ENCODE measurements at regions not wholly inside any gene's neighbourhood (a gene's known extent, or its start where the extent isn't known, plus 50 kb on each side); places are given as distances from the start of the nearest gene placed in this dataset.
A peak's percentile ranks its signal among the peaks of the same experiment; 100 is the strongest.

GRCh38 chr6:15076565-15076964 lies 169.3 kb upstream of the JARID2 start:
- TF ChIP-seq, protein P1, sequence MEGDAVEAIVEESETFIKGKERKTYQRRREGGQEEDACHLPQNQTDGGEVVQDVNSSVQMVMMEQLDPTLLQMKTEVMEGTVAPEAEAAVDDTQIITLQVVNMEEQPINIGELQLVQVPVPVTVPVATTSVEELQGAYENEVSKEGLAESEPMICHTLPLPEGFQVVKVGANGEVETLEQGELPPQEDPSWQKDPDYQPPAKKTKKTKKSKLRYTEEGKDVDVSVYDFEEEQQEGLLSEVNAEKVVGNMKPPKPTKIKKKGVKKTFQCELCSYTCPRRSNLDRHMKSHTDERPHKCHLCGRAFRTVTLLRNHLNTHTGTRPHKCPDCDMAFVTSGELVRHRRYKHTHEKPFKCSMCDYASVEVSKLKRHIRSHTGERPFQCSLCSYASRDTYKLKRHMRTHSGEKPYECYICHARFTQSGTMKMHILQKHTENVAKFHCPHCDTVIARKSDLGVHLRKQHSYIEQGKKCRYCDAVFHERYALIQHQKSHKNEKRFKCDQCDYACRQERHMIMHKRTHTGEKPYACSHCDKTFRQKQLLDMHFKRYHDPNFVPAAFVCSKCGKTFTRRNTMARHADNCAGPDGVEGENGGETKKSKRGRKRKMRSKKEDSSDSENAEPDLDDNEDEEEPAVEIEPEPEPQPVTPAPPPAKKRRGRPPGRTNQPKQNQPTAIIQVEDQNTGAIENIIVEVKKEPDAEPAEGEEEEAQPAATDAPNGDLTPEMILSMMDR (IDR thresholded peaks at IDR 0.05; ENCODE audit: insufficient read depth, low read length, poor library complexity, severe bottlenecking) = no peak
- Histone ChIP-seq H3K27me3 (ENCODE audit: control insufficient read depth, insufficient read depth, low read length) (no peaks in the 10 kb centered on the region), H3K4me3 (ENCODE audit: low read depth, low read length) (no peak overlapping the region), H3K36me3 (ENCODE audit: control insufficient read depth, insufficient read depth, low read length) (no peaks in the 10 kb centered on the region)
- DNase-seq (ENCODE audit: low read depth) = no peak

GRCh38 chr6:15077006-15077405 lies 168.9 kb upstream of the JARID2 start:
- H3K36me3 ChIP-seq (ENCODE audit: control insufficient read depth, insufficient read depth, low read length) = no peaks in the 10 kb centered on the region
- H3K4me3 ChIP-seq (ENCODE audit: low read depth, low read length) = no peak overlapping the region
- no peaks in the 10 kb centered on the region for H3K27me3 ChIP-seq (ENCODE audit: control insufficient read depth, insufficient read depth, low read length)
- TF ChIP-seq, protein P1 (IDR thresholded peaks at IDR 0.05; ENCODE audit: insufficient read depth, low read length, poor library complexity, severe bottlenecking) = no peak
- peak; percentile 66 for DNase-seq (ENCODE audit: low read depth)

DNA sequence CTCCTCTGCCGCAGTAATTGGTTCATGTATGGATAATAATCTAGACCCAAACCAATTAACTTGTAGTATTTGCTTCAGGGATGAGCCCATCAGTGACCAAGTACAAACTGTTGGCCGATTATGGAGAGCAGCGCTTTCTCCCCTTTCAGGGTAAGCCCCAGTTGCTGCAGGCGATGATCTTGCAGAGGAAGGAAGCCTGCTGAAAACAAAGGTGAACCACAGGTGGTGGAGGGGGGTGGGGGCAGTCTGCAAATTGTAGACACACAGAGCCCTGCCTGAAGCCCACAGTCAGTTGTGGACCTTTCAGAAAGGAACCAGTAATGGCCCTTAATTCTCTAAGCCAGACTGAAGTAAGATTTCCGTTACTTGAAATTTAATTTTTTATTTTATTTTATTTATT lies 167.9 kb upstream of the JARID2 start:
- TF ChIP-seq, protein P1 (IDR thresholded peaks at IDR 0.05; ENCODE audit: insufficient read depth, low read length, poor library complexity, severe bottlenecking) = no peak
- no peak for DNase-seq (ENCODE audit: low read depth)
- H3K36me3 ChIP-seq (ENCODE audit: control insufficient read depth, insufficient read depth, low read length) = no peaks in the 10 kb centered on the region
- H3K27me3 ChIP-seq (ENCODE audit: control insufficient read depth, insufficient read depth, low read length) = no peaks in the 10 kb centered on the region
- H3K4me3 ChIP-seq (ENCODE audit: low read depth, low read length) = no peak overlapping the region

- no peak for DNase-seq (ENCODE audit: low read depth)
- no peak overlapping the region for H3K4me3 ChIP-seq (ENCODE audit: low read depth, low read length)
- TF ChIP-seq, protein P1 (IDR thresholded peaks at IDR 0.05; ENCODE audit: insufficient read depth, low read length, poor library complexity, severe bottlenecking) = no peak
- no peaks in the 10 kb centered on the region for H3K27me3 ChIP-seq (ENCODE audit: control insufficient read depth, insufficient read depth, low read length)
- no peaks in the 10 kb centered on the region for H3K36me3 ChIP-seq (ENCODE audit: control insufficient read depth, insufficient read depth, low read length)
Observed at GRCh38 chr6:15079288-15079817, 166.5 kb upstream of the JARID2 start.

GRCh38 chr6:15080895-15081294 lies 165.0 kb upstream of the JARID2 start:
- no peaks in the 10 kb centered on the region for H3K27me3 ChIP-seq (ENCODE audit: control insufficient read depth, insufficient read depth, low read length)
- no peak for DNase-seq (ENCODE audit: low read depth)
- H3K4me3 ChIP-seq (ENCODE audit: low read depth, low read length) = no peak overlapping the region
- TF ChIP-seq, protein P1 (IDR thresholded peaks at IDR 0.05; ENCODE audit: insufficient read depth, low read length, poor library complexity, severe bottlenecking) = no peak
- no peaks in the 10 kb centered on the region for H3K36me3 ChIP-seq (ENCODE audit: control insufficient read depth, insufficient read depth, low read length)

GRCh38 chr6:15081447-15081846 lies 164.4 kb upstream of the JARID2 start:
- no peak for DNase-seq (ENCODE audit: low read depth)
- H3K4me3 ChIP-seq (ENCODE audit: low read depth, low read length) = no peak overlapping the region
- TF ChIP-seq, protein P1 (IDR thresholded peaks at IDR 0.05; ENCODE audit: insufficient read depth, low read length, poor library complexity, severe bottlenecking) = no peak
- no peaks in the 10 kb centered on the region for H3K27me3 ChIP-seq (ENCODE audit: control insufficient read depth, insufficient read depth, low read length)
- no peaks in the 10 kb centered on the region for H3K36me3 ChIP-seq (ENCODE audit: control insufficient read depth, insufficient read depth, low read length)
